D721Med (cell line): ENCODE measurements at regions not wholly inside any gene's neighbourhood (a gene's known extent, or its start where the extent isn't known, plus 50 kb on each side); places are given as distances from the start of the nearest gene placed in this dataset.

ENCODE experiments used
- DNase-seq: peaks from one replicate; pipeline ENCODE4 v3.0.0; 2011; ENCODE audit warnings: low spot score; ENCODE audit not compliant: insufficient read length
- FAIRE-seq: peaks from 2 replicates; lab custom pipeline; 2011; peaks lifted over from hg19 to GRCh38; lab: Jason Lieb, UNC
- CTCF ChIP-seq: IDR thresholded peaks from 2 replicates; pipeline ENCODE4 v1.5.1; 2012; ENCODE audit warnings: mild to moderate bottlenecking, control low read depth; ENCODE audit not compliant: insufficient read depth; ENCODE audit errors: missing control alignments

- FAIRE-seq: no peak
- no peak for TF ChIP-seq CTCF
- no peak for DNase-seq
Observed at GRCh38 chr14:80426683-80427082, 215.4 kb upstream of the DIO2 start.

- no peak for TF ChIP-seq CTCF
- DNase-seq (no peak), FAIRE-seq (no peak)
Observed at GRCh38 chr14:80425686-80426085, 214.4 kb upstream of the DIO2 start.

GRCh38 chr14:80419769-80420168 is 208.5 kb upstream of the DIO2 start:
- DNase-seq (no peak), FAIRE-seq (no peak)
- TF ChIP-seq CTCF: no peak

- TF ChIP-seq CTCF: no peak
- FAIRE-seq (no peak), DNase-seq (no peak)
Observed at GRCh38 chr14:80419345-80419744, 208.0 kb upstream of the DIO2 start.

- DNase-seq (no peak), FAIRE-seq (no peak)
- TF ChIP-seq CTCF: no peak
Observed at GRCh38 chr14:80415636-80416035, 204.3 kb upstream of the DIO2 start.

- no peak for TF ChIP-seq CTCF
- FAIRE-seq: no peak
- no peak for DNase-seq
Observed at GRCh38 chr14:80414080-80414479, 202.8 kb upstream of the DIO2 start.

GRCh38 chr14:80404413-80404812 is 193.1 kb upstream of the DIO2 start:
- TF ChIP-seq CTCF: no peak
- DNase-seq: no peak
- no peak for FAIRE-seq
